SHP77 (cell line): ENCODE measurements at regions not wholly inside any gene's neighbourhood (a gene's known extent, or its start where the extent isn't known, plus 50 kb on each side); places are given as distances from the start of the nearest gene placed in this dataset.
"Not testable (repeated sequence)": the region's sequence is repeated elsewhere in the genome, so short reads cannot be mapped to it uniquely, and the experiment has no call there.

Source experiments
- DNase-seq, 2 experiments: peaks; one replicate each; lab custom pipeline; 2025; lab: John Stamatoyannopoulos, UW

DNA sequence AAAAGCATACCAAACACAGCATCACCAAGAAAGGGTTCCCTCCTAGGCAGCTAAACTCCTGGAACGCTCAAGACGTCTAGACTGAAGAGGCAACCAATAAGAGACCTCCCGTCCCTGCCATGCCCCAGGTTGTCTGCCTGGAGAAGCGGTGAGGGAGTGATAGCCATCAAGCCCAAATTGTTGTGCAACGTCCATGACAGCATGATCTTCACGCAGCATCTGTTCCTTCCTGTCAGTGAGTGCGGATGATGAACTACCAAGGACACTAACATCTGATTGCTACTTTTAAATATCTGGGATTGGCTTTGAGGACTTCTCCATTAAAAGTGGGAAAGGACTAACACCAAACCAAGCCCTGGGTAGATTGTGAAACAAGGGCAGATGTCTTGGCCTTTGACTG is 149.7 kb downstream of the TXNL1 start:
- DNase-seq, result no peak

DNA sequence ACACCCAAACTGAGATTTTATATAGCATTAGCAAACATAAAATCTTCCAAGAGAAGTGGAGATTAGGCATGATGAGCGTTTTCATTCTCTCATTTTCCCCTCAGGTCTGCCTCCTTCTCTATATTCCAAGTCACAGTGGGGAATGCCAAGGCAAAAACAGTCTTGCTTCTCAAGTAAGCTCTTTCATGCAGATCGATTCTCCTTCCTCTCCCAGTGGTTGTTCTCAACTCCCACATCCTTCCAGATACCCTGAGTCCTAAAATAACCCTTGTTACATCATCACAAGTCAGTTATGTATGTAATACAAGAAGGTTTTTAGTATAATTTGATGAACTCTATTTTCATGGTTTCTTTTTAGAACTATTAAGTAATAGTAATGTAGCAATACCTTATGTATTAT is 150.6 kb downstream of the TXNL1 start:
- DNase-seq, result no peak

DNA sequence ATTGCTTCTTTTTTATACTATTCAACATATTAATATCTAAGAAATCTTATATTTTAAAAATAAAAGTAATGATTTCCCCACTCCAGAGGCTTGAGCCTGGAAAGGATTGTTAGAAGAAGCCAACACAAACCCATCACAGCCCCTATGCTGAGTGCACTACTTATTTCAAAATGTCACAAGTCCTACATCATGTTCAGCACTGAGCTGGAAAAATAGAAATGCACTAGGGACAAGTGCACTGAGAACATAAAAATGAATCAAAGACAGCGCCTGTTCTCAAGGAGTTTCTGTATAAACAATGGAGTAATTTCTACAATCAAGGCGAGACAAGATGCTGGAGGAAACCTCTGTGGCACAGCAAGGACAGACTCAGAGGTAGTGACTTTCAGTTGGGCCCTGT is 155.0 kb downstream of the TXNL1 start:
- DNase-seq, result no peak

DNA sequence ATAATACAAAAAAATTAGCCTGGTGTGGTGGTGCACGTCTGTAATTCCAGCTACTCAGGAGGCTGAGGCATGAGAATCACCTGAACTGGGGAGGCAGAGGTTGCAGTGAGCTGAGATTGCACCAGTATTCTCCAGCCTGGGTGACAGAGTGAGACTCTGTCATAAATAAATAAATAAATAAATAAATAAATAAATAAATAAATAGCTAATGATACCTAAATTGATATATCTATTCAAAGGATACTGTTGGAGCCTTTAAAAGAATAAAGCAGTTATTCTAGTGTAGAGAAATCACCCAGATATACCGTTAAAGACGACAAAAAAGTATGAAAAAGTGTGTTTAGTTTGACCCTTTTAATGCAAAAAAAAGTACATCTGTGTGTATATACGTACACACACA is 155.6 kb downstream of the TXNL1 start:
- DNase-seq, result not testable (repeated sequence)

DNA sequence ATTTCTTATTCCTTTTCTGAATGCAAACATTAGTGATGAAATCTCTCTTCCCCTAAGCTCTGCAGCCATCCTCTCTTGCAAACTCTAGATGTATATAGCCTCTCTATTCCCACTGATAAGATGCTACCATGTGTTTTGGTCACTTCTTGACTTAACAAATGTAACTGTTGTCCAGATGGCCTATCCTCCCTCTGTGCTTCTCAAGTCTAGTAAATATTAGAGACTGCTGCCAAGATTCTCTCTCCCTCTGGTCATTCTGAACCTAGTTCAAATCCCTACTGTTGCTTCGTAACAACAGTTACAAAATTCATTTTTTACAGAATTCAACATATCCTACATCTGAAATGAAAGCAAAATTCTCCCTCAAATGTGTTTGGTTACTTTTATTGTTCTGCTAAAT is 156.6 kb downstream of the TXNL1 start:
- DNase-seq, result no peak

DNA sequence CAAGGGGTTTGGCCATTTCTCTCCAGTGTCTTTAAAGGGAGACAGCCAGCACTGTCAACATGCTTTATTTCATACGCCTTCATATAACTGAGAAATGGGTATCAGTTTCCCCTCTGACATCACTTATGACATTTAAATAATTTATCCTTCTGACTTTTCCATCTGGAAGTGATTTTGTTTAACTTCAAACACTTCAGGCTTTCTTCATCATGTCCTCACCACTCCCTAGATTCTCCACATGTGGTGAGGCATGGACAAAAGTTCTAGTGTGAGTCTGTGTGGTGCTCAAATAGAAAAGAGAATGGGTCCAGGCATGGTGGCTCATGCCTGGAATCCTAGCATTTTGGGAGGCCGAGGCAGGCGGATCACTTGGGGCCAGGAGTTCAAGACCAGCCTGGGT is 158.6 kb downstream of the TXNL1 start:
- no peak for DNase-seq

DNA sequence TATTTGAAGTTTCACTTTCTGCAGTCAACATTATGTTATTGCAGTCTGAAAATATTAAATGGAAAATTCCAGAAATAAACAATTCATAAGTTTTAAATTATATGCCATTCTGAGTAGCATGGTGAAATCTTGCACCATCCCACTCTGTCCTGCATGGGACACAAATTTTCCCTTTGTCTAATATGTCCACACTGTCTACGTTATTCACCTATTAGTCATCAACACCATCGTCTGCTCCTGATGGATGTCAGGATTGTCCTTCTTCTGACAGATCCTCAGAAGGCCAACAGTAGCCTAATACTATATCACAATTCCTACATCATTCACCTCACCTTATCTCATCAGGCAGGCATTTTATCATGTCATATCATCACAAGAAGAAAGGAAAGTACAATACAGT is 163.1 kb downstream of the TXNL1 start:
- no peak for DNase-seq

DNA sequence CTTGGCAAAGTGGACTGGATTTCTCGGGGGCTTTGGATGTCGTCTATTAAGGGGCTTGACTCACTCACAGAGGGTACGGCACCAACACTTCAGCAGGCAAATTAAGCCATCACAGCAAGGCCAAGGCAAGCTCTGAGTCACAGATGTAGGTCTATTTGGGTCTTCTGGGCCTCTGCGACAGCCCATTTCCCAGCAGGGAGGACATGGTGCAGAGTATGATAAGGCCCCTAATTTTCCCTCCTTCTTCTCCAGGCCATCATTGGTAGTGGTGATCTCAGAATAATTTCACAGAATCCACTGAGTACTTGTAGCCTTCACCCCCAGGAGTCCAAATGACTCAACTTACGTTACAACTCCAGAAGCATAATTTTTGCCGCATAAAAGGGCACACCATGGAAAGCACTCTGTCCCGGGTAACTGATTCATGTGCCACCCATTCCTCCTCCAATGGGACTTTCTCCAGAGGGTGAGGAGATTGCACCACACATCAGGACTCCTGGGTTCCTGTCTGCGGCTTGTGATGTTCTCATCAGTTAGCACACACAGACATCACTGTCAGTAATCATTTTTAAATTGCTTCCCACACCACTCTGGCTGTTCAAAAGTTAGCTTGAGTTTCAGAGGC is 164.9 kb downstream of the TXNL1 start:
- no peak for DNase-seq

DNA sequence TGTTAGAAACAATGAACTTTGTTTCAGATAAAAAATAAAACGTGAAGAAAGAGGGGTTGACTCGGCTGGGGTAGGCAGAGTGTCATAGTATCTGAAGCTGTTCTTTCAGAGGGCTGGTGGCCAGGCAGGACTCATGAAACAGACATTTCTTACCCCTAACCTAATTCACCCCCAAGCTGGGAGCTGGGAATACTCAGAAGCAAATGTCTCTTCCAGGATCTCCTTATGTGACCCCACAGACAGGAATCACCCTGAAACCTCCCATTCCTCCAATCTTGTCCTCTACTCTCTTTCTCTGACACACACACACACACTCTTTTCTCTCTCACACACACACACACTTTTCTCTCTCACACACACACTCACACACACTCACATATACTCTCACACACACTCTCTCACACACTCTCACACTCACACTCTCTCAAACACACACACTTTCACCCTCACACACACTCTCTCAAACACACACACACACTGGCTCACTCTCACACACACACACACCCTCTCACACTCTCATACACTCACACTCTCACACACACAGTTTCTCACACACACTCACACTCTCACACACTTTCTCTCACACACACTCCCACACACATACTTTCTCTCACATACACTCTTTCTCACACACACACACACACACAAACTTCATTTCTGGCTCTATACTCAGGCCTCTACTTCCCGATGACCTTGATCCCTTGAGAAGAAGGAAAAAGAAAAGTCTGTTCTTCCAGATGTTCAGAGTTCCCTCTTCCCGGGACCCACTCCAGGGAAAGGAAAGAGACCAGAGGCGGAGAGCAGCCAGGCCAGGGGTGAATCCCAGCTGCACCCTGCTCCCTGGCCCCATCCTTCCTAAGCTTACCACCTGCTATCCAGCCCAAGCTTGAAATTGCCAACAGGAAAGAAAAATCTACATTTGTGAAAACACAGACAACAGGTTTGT is 167.7 kb downstream of the TXNL1 start:
- DNase-seq, result no peak

DNA sequence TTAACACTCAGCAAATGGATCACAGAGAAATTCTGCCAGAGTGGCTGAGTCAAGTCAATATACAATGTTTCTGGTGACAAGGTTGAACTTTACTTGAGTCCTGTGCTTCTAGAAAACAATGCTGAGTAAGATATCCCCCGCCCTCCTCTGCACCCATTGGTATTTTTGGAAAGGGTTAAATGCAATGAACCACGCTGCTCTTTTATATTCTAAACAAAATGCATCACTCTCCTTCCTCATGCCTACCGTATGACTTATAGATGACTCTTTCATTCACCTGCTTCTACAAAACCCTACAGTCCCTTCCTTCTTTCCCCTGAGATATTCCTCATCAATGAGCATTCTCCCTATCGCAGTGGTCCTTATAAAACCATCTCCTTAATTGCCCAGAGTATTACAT is 168.8 kb downstream of the TXNL1 start:
- DNase-seq, result no peak

DNA sequence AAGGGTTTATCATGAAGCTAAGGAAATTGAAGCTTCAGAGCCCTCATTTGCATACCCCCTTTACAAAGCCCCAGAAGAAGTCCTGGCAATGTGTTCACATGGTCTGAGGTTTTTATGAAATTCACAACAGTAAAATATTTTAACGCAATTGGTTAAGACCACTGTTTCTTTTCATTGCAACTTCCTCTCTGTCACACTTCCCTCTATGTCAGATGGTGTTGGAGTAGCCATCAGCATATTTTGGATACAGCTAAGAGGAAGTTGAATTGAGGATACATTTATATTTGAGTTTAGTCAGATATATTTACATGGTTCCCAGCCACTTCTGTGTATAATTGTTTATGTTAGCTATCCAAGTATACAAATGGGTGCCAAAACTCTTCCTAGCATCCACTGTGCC is 170.0 kb downstream of the TXNL1 start:
- no peak for DNase-seq

DNA sequence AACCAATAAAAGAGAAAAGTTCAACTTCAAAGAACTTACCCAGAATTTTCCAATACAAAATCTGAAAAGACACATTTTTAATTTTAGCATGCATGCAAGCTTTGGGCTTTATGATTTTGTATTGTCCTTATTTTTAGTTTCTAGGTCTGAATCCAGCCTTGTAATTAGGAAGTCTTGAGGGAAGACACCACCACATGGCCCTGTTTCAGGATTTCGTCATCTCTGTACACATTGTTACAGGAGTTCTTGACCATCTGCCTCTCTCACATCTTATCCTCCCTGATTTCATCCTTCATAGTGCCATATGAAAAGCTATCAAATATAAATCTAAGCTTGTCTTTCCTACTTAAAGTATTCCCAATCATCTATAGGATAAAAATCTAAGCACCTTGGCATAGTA is 176.1 kb downstream of the TXNL1 start:
- DNase-seq, result no peak

DNA sequence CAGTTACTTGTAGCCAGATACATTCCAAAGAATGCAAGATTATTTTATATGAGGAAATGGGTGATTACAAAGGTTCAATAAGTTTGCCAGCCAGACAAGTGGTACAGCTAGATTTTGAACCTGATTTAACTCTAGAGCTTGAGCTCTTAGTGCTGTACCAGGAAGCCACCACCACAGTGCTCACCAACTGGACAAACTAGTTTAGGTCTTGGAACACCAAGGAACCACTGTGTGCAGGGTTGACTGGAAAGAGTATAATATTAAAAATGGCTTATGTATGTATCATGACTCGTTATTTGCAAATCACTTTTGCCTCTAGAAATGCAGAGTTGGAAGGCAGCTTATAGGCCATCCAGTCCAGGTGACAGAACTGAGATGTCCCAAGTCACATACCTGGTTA is 177.2 kb downstream of the TXNL1 start:
- DNase-seq, result no peak

DNA sequence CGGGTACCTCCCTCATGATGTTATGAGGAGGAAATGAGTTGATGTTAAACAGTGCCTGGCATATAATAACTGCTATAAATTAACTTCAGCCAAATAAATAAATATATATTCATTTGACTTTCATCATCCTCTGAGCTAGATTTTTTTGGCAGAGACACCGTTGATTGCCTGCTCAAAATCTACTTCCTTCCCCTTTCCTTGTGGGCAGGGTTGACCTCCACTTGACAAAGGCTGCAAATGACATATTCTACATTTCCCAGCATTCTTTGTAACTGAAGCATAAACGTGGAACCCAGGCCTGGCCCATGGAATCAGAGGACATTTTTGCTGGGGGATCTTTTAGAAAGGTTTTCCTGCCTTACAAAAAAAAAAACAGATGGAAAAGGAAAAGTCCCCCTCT is 177.8 kb downstream of the TXNL1 start:
- DNase-seq, result no peak

DNA sequence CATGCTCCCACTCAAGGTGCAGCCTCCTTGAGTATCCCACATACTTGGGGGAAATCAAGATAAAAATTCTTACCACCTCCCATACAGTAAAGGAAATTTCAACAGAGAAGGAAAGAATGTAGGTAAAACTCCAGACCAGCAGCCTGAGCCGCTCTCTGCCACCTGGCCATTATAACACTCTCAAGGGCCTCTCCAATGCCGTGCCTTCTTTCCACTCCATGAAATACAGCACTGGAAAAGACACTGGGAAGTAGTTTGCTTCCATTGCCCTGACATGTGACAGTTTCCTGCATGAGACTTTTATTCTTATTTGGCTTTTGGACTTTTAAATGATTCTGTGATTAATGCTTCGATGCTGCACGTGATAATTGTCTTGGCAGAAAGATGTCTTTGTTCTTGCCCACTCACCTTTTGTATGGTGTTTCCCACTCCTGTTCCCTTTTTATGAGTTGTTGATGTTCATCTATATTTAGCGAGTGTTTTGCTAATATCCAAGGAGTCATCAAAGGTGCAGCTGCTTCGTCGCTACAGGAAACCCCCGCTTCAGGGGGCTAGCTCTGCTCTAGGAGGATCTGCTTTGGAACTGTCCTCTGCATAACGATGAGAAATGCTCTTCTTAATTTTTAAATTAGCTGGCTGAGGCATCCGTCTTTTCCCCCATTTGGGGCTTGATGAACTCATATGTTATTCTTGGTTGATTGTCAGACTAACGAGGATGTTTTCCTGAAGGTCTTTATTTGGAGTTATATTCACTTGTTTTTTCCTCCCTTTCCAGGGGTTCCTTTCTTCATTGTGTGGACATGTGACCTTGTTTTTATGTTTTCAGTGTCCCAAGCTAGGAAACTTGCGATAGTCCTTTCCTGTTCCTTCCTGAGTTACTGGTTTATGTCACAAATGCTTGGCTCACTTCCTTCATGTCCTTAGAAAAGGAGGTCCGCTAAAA is 179.4 kb downstream of the TXNL1 start:
- no peak for DNase-seq

DNA sequence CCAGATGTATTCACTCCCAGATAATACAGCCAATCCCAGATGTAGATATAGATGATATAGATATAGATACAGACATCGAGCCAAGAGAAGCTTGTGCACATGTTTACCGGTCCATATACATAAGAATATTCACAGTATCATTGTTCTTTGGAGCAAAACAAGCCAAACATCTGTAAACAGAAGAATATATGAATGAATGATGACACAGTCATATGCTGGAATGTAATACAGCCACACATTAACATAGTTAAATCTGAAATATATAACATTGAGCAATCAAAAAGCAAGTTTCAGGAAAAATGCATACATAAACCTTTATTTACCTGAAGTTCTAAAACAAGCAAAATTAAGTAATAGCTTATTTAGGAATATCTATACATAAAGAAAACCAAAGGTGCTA is 182.5 kb downstream of the TXNL1 start:
- no peak for DNase-seq

DNA sequence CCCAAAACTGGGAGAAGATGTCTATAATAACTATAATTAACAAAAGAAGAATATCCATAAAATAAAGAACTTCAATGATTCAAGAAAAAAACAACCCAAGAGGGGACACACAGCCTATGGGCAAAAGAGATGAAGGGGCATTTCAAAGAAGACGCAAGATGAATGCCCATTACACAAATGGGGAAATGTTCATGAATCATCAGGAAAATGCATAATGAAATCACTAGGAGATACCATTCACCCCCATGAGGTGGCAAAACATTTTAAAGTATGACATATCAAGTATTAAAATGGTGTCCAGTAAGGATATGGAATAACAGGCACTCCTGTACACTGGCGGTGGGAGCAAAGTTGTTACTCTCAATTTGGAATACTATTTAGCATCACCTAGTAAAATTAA is 183.3 kb downstream of the TXNL1 start:
- DNase-seq, result no peak

DNA sequence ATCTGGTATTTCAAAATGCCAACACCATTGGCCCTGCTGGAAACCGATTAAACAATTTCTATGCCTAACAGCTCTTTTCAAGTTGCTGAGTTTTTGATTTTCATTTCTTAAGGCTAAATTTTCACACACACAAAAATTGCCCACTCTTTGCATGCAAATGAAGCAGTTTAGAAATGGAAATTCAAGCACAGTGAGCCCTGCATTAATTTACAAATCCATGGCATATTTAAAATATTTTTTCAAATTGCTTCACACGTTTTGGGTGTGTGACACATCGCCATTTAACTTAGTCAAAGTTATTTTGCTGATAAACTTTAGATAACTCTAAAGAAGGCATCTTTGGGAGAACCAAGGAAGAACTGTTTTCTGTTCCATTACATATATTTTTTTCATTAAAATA is 184.8 kb downstream of the TXNL1 start:
- no peak for DNase-seq

DNA sequence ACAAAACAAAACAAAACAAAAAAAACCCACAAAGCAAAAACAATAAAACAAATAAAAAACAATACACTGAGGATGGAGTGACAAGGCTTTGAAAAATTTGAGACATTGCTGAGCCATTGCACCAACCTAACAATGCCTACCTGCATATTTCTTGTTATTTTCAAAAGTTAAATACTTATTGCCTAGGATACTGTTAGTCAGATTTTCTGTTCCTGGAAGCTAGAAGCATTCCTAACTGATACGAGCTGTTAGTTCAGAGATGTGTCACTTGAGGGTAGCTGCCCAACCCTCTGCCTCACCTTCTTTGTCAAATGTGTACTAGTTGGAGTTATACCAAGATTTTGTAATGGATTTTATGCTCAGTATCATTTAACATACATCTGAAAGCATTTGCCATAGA is 187.2 kb downstream of the TXNL1 start:
- no peak for DNase-seq

DNA sequence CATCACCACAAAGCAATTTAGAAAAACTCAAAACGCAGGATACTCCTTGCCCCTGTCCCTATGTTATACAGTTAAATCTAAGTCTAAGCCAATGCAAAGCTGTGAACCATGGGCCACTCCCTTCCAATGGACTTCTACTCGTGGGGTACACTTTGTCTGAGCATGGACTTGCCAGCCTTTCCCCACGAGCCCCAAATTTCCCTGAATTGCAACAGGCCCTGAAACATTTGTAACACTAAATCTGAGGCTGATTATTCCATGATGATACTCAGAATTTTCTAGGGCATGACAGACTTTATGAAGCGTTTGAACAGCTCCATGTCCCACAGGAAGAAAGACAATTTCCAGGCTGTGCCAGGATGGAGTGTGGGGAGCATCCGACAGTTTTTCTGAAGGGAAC is 189.6 kb downstream of the TXNL1 start:
- DNase-seq, result no peak

DNA sequence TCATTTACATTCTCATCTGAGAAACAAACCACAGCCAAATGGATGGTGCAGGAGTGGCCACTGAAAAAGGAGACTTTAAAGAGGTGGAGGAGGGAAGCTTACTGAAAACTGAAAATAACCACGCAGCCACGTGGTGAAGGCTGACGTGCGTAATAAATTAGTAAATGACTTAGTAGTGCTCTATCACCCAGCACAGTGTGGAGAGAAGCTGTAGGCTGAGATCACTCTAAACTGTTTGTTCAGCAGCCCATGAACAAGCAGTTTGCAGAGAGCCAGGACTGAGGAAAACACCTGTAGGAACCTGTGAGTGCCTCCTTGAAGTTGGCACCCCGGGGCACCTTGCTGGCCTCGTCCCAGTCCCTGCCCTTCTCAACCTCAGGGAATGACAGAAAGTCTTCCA is 193.0 kb downstream of the TXNL1 start:
- DNase-seq, result no peak

DNA sequence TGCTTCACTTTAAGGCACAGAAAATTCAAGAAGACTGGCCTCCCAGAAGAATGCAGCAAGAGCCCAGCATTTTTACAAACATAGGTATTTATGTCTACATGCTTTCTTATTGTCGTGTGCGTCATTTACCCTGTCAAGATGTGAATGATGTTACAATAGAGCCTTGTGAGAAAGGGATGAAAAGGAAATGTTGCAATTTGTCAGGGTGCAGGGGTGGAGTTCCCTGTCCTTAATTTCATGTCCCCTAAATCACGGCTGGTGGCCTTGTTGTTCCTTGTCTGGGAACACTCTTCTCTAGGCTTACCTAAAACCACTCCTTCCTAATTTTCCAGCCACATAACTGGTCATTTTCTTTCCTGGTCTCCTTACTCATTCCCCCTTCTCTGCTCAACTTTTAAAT is 194.2 kb downstream of the TXNL1 start:
- DNase-seq, result no peak
